ENCODE measurements at regions not wholly inside any gene's neighbourhood (a gene's known extent, or its start where the extent isn't known, plus 50 kb on each side); places are given as distances from the start of the nearest gene placed in this dataset.

- TF ChIP-seq CTCF (IDR thresholded peaks at IDR 0.05 in 4 of 5, conservative IDR thresholded peaks at IDR 0.05 in 1 of 5), result no peak
- no peak for TF ChIP-seq POLR2A (IDR thresholded peaks at IDR 0.05)
- no peaks in the 10 kb centered on the region for H3K4me1 ChIP-seq
- in situ Hi-C loops (cut with MboI; ENCODE audit: low sequenced_read_pairs in 4 of 4) (no loop called here), intact Hi-C loops (cut with DNase I; ENCODE audit: low total_unique reads) (no loop called here)
- no peaks in the 10 kb centered on the region for H3K9me3 ChIP-seq
- H3K36me3 ChIP-seq, result no peaks in the 10 kb centered on the region
- H3K27ac ChIP-seq, result no peak overlapping the region
- DNase-seq, result no peak
- H3K27me3 ChIP-seq, result no peaks in the 10 kb centered on the region
- H3K4me3 ChIP-seq, result no peak overlapping the region
- no peak for ATAC-seq
Observed at GRCh38 chr2:51829477-51829876, 797.5 kb upstream of the NRXN1 start.

- intact Hi-C loops (cut with DNase I; ENCODE audit: low total_unique reads) (no loop called here), in situ Hi-C loops (cut with MboI; ENCODE audit: low sequenced_read_pairs in 4 of 4) (no loop called here)
- Histone ChIP-seq H3K27ac (no peak overlapping the region), H3K4me3 (no peak overlapping the region), H3K4me1 (no peaks in the 10 kb centered on the region), H3K9me3 (no peaks in the 10 kb centered on the region), H3K36me3 (no peaks in the 10 kb centered on the region), H3K27me3 (no peaks in the 10 kb centered on the region)
- no peak for ATAC-seq
- DNase-seq, result no peak
- TF ChIP-seq POLR2A (IDR thresholded peaks at IDR 0.05) (no peak), CTCF (IDR thresholded peaks at IDR 0.05 in 4 of 5, conservative IDR thresholded peaks at IDR 0.05 in 1 of 5) (no peak)
Observed at GRCh38 chr2:51825823-51826222, 793.9 kb upstream of the NRXN1 start.

GRCh38 chr2:51813247-51813646 is 781.3 kb upstream of the NRXN1 start:
- TF ChIP-seq CTCF (IDR thresholded peaks at IDR 0.05 in 4 of 5, conservative IDR thresholded peaks at IDR 0.05 in 1 of 5), result no peak
- no peak for TF ChIP-seq POLR2A (IDR thresholded peaks at IDR 0.05)
- Histone ChIP-seq H3K27ac (no peak overlapping the region), H3K27me3 (no peaks in the 10 kb centered on the region), H3K4me1 (no peaks in the 10 kb centered on the region), H3K4me3 (no peak overlapping the region), H3K36me3 (no peaks in the 10 kb centered on the region), H3K9me3 (no peaks in the 10 kb centered on the region)
- no peak for ATAC-seq
- in situ Hi-C loops (cut with MboI; ENCODE audit: low sequenced_read_pairs in 4 of 4), result no loop called here
- intact Hi-C loops (cut with DNase I; ENCODE audit: low total_unique reads), result no loop called here
- DNase-seq, result no peak

- TF ChIP-seq POLR2A (IDR thresholded peaks at IDR 0.05), result no peak
- no peak for TF ChIP-seq CTCF (IDR thresholded peaks at IDR 0.05 in 4 of 5, conservative IDR thresholded peaks at IDR 0.05 in 1 of 5)
- Histone ChIP-seq H3K9me3 (no peaks in the 10 kb centered on the region), H3K36me3 (no peaks in the 10 kb centered on the region), H3K27ac (no peak overlapping the region), H3K27me3 (no peaks in the 10 kb centered on the region), H3K4me1 (no peaks in the 10 kb centered on the region), H3K4me3 (no peak overlapping the region)
- intact Hi-C loops (cut with DNase I; ENCODE audit: low total_unique reads), result no loop called here
- in situ Hi-C loops (cut with MboI; ENCODE audit: low sequenced_read_pairs in 4 of 4), result no loop called here
- no peak for ATAC-seq
- DNase-seq, result no peak
Observed at GRCh38 chr2:51812138-51812866, 780.4 kb upstream of the NRXN1 start.

- TF ChIP-seq CTCF (IDR thresholded peaks at IDR 0.05 in 4 of 5, conservative IDR thresholded peaks at IDR 0.05 in 1 of 5) (no peak), POLR2A (IDR thresholded peaks at IDR 0.05) (no peak)
- in situ Hi-C loops (cut with MboI; ENCODE audit: low sequenced_read_pairs in 4 of 4), result no loop called here
- ATAC-seq (no peak), DNase-seq (no peak)
- Histone ChIP-seq H3K9me3 (no peaks in the 10 kb centered on the region), H3K4me3 (no peak overlapping the region), H3K27me3 (no peaks in the 10 kb centered on the region), H3K36me3 (no peaks in the 10 kb centered on the region), H3K4me1 (no peaks in the 10 kb centered on the region), H3K27ac (no peak overlapping the region)
- intact Hi-C loops (cut with DNase I; ENCODE audit: low total_unique reads), result no loop called here
Observed at GRCh38 chr2:51810197-51810596, 778.3 kb upstream of the NRXN1 start.

Measured in gastrocnemius medialis (tissue), 4 donors.